Hematopoietic multipotent progenitor cell treated with erythropoietin and hydrocortisone succinate and interleukin-3 and kit ligand, for 8 days (in vitro differentiated cells): ENCODE measurements at regions not wholly inside any gene's neighbourhood (a gene's known extent, or its start where the extent isn't known, plus 50 kb on each side); places are given as distances from the start of the nearest gene placed in this dataset.

Source experiments
- DNase-seq: peaks from one replicate; pipeline ENCODE4 v3.0.0-alpha.2; 2015

DNA sequence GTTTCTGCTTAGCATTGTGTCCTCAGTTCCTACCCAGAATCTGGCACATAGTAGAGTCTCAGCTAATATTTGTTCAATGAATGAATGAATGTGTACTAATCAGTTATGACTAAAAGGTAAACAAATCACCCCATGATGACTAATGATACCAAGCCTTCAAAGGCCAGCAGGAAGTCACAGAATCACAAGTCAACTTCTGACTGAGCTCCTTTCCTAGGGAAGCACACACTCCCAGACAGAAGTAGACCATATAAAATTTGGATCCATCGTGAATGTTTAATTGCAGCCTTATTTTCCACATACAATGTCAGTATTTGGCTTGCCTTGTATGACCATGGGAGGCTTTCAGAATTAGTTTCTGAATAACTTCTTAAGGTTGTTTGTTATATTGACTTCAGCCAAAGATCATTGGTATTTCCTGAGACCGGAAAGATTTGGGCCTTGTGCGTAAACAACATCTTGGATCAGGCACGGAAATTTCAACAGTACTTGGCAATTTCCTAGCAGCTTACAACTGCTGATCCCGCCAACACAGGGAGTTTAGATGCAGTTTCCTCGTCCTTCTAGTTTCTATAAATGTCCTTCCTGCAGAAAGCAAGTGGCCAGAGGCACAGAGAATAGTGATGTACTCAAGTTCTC lies 185.9 kb upstream of the ATP1B1 start:
- no peak for DNase-seq

DNA sequence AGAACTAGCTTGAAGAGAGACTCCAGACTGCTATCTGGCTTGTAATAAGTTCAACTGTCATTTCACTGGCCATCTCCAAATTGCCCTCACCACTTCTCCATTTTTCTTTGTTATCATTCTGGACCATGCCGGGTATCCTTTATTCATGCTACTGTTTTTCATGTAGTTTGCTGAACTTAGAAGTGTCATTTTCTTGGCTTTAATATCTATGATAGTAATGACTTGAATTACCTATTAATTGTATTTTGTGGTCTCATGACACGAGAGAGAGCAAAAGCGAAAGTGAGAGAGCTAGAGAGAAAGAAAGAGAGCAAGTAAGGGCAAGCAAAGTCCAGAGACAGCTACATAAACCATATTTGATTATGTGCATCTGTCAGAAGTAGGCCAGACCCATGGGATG lies 184.9 kb upstream of the ATP1B1 start:
- DNase-seq, result no peak

DNA sequence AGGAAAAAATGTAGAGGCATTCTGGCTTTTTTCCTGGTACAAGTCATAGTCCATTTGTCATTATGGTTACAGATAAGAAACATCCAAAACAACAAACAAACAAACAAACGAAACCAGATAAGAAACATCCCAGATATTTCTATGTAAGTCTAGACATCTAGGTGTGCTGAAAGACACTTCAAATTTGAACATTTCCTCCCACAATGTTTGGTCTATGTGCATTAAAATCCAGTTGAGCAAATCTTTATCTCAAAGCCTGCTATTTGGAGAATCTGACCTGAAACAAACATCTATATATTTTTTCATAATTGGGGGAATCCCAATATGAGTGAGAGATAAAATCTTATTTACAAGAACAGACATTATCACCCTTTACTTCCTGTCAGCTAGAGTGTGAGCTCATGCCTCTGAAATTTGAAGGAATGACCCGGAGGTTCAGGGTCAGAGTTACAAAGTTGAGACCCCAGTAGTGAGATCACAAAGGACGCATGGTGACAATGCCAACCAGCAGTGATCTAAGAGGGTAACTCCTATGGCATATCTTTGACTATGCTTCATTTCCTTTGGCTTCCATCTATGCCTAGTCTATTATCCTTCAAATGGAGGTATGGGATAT lies 182.9 kb upstream of the ATP1B1 start:
- no peak for DNase-seq

DNA sequence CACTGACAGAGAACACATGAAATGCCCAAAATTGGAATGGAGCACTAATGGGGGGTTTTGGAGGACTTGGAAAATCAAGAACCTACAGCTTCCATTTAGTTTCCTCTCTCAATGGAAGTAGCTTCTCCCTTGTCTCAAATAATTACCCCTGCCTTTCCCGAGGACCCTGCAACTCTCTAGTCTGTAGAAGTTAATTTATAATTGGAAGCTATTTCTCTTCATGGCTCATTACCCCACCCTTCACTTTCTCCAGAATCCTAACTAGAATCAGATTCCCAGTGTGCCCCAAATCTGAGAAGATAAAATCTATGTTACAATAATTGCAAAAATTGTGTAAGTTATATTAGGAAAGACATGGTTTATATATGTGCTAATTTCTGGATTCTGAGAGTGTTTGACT lies 181.5 kb upstream of the ATP1B1 start:
- no peak for DNase-seq

DNA sequence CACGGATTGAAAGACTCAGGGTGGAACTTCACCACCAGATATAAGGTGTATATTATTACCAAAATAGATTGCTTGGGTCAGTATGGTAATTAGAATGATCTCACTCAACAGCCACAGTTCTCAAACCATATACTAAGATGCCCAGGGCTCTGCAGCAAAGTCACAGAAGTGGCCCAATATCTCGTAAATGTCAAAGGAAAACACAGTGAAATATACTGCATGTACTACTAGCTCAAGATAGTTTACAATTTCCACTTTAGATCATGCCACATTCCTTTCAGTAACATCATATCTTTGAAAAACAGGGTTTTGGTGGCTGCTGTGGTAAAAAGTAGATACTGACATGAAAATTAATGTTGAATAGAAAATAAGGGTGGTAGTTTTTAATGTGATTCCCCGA lies 180.3 kb upstream of the ATP1B1 start:
- DNase-seq, result no peak

DNA sequence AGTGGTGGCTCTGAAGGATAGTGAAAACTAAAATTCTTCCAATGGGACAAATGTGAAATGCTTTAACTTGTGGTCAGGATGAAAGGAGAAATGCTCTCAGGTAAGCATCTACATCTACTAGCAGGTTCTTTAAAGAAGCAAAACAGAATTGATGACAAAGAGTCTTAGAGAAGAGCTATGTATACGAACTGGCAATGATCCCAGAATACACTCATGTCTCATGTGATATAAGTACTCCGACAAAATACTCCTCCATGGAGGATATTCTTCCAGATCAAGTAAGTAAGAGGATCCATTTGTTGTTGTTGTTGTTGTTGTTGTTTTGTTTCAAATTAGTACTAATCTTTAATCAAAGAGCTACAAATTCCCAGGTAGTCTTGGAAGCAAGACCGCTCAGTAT lies 174.0 kb upstream of the ATP1B1 start:
- DNase-seq, result no peak

DNA sequence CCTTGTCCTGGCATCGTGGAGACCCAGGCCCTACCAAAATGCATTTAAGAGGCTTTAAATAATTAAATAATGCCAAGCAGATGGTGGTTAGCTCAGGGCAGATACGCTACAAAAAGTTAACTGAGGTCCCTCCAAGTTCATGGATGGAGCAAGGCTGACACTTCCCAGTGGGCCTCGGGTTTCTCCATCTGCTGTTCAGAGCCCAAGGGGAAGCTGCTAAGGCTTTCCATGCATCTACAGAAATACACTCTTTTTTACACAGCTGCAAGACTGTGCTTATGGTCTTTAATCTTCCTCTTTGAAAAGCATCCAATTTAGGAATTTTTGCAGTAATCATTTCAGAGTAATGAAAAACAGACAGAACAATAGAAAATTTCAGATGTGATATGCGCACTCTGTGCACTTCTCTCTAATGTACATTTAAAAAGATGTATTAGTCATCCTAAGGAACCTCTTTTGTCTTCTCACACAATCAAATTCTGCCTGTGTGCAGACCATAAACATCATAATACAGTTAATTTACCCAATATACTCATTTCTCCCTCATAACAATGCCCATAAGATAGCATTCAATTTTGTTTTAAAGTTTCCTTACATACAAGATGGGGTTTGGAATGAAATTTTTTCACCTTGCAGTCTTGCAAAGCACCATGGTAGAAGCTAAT lies 173.2 kb upstream of the ATP1B1 start:
- no peak for DNase-seq

DNA sequence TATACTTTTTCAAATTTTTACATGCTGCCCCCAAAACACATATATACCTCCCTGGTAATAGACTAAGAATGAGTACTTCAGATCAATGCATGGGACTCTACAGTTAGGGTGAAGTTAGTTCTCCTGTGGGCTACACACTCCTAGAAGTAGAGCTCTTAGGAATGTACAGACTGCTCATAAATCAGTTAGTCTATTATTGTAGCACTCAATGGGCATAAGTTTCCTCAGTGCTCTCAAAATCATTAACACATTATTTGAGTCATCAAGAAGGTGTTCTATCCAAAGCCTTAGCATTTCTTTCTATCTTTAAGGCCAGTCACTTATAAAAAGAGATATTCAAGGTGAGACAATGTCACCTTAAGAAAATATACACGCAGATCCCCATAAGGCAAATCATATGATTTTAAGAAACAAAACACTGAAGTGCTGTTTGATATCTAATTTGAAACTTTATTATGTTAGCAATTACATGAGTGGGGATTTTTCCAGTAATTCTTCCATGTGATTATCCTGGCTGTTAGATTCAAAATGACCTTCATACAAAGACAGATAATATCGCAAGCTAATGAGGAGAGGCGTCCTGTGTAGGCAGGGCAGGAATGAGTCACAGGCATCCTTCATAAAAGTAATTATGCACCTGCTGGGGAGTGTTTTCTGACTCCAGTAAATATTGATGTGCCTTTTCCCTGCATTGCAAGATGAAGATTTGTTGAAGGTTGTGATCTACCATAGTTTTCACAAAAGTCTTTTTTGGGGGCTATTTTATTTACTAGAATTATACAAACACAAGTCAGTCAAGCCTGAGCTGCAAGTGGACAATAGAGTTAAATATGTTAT lies 167.2 kb upstream of the ATP1B1 start:
- no peak for DNase-seq

DNA sequence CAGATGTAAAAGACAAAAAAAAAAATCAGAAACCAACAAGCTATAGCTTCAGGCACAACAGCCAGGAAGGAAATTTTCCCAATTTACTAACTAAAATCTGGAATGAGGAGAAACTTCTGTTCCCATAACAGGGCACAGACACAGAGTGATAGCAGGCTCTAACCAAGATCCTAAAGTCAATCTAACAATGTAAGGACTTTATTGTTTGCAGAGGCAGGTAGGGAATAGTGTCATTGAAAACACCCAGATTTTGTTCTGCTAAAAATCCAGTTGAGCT lies 166.6 kb upstream of the ATP1B1 start:
- no peak for DNase-seq

DNA sequence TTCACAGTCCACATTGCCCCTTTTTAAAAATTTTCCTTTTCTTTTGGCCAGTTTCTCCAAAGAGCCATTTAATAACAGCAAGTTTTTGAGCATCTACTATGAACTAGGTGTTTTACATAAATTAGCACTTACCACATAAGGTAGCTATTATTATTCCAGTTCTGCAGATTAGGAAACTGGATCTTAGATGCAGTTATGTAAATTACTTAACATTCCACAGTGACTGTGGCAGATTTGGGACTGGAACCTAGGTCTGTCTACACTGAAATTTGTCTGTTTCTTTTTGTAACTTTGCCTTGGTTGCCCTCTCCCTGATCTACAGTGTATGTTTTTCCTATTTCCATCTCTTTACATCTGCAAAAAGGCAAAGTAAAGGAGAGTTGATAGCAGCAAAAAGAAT lies 164.8 kb upstream of the ATP1B1 start:
- DNase-seq, result no peak

DNA sequence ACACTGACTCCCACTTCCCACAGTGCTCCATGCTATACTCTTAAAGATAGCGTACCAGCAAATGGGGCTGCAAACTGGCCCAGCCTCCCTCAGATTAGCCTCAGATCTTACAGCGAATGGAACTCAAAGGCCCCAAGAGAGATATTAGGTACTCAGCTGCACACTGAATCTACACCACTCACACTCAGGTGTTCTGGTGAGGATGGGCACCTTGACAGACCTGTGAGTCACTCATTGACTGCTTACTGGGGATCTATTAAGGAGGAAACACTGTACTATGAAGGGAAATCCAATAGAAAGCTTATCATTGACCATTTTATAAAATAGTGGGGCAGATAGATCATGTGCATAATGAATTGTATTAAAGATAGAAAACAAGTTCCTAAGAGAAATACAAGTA lies 164.3 kb upstream of the ATP1B1 start:
- no peak for DNase-seq

DNA sequence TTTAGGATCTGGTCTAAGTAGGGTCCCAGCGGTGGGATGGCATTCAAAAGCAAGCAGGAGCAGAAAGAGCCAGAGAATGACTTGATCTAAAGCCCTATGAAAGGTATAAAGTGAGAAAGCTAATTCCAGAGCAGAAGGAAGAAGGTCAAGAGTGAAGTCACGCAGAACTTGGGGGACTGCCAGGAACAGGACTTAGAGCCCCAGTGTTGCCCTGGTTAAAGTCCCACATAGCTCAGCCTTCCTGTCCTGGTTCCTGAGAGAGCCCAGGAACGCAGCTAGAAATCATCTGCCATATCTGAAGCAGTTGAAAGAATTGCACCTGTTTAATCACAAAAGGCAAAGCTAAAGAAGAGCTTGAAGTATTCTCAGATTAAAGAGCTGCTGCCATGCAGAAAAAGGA lies 160.6 kb upstream of the ATP1B1 start:
- no peak for DNase-seq

DNA sequence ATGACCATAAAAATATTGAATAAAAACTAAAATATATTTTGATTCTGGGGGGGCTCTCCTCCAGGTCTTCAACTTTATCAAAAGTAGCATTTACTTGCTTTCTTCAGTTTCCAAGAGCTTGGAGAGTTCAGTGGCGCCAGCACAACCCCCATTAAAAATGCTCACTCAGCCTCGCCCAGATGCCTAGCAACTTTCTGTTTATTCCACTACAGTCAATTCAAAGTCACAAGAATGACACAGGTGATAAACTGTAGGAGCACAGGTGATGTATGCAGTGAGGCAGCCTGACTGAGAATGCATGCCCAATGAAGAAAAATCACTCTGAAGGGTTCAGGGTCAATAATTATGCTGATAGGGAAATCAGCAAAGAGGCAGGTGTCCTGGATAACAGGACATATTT lies 159.4 kb upstream of the ATP1B1 start:
- DNase-seq, result no peak

DNA sequence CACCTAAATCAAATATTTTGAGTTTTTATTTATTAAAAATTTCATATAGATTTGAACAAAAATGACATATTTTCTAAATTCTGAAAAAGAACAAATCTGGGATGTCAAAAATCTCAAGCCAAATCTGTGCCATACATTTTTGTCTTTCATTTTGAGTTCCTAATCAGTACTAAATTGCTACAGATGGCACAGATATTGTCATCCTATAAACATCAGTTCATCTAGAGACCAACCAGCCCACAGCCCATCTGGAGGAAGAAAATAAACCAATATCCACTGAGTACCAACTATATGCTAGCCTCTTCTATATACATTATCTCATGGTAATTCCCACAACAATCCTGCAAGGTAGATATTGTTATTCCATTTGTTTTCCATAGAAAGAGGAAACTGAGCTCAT lies 156.8 kb upstream of the ATP1B1 start:
- DNase-seq, result no peak

DNA sequence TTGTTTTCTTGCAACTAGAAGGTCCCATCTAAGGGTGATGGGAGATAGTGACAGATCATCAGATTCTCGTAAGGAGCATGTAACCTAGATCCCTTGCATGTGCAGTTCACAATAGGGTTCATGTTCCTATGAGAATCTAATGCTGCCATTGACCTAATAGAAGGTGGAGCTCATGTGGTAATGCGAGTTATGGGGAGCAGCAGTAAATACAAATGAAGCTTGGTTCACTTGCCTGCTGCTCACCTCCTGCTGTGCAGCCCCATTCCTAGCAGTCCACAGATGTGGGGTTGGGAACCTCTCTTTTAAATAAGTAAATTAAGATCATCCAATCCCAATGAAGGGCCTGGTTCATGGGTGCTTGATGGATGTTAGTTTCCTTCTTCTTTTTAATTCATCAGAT lies 148.7 kb upstream of the ATP1B1 start:
- DNase-seq, result no peak

DNA sequence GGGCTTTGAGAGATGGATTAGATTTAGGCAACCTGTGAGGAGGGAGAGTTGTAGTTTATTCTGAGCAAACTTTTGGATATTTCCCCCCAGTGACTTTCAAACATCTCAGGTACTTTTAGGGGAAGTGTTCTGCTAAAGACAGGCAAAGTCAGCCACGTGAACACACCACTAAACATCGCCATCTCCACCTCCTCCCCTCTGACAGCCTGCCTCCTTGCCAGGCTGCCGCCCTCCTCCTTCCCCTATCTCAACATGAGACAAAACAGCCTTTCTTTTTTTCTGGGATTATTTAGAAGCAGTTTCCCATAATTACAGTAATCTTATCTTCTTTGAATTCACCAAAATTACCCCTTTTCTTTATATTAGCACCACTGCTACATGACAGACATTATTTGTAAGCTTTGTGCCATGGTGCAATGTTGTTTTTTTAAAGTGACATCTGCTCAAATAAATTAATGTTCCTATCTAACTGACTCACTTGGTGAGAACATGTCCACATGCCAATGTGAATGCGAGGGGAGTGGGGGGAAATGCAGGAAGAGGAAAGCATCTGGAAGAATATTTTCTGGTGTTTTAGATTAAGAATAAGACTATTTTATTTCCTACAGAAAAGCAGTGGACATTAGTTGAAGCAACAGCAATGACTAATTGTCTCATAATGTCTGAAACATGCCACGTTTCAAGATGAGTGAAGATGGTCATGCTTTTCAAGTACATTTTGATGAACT lies 147.8 kb upstream of the ATP1B1 start:
- no peak for DNase-seq

DNA sequence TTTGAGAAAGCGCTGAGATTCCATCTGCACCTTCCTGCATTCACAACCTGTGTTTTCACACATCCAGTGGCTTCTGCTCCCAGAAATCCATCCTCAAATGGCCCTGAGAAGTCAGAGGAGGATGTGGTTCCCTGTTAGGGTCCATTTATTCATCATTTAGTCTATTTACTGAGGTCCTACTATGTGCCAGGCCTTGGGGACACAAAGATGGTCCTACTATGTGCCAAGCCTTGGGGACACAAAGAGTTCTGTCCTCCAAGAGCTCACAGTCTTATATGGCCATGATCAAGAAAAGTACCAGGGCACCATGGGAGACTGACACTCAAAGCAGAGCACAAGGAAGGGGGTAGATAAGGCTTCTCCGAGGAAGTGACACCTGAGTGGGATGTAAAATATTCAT lies 147.1 kb upstream of the ATP1B1 start:
- no peak for DNase-seq

DNA sequence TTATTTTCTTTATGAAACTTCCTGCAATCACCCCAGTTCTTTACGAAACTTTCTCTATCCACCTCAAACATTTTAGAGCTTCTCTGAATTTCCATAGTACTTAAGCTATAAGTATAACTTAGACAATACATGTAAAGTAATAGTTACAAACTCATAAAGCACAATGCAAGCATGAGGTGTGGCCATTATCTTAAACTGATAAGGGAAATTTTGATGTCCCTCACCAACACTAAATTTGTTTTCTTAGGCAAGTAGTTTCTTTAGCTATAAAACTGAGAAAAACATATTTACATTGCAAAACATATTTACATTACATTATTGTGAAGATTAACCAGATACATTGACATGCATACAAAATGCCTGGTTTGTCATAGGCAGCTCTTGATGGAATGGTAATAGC lies 146.4 kb upstream of the ATP1B1 start:
- DNase-seq, result no peak

DNA sequence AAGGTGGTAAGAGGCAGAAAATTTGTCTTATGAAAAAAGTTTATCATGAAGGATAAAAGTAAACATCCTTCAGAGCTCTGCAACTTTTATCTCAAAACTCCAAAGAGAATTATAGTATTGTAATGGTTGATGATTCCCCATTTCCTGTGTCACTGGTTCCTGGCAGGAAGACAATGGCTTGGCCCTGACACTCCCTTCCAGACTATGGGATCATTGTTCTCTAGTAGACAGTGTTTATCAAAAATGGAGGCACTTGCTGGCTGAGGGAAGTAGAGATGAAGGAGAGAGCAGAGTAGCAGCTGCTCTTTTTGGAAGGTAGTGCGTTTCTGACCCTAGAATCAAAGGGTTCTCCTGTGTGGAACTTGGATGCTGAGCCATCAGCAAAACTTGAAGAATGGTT lies 145.9 kb upstream of the ATP1B1 start:
- no peak for DNase-seq

DNA sequence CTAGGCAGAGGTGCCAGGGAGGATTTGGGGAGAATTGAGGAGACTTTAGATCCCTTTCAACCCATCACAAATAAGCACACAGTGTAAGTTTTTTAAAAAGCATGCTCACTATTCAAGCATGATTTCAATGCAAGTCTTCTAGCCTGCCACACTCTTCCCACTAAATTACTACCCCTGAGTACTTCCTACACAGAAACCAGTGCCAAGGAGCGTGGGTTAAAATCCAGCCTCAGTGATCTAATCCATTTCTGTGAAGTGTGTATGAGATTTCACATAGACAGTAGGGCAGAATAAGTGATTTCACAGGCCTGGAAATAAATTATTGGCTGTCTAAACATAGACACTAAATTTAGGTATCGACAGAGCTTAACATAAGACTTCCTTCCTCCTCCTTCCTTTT lies 142.9 kb upstream of the ATP1B1 start:
- no peak for DNase-seq

DNA sequence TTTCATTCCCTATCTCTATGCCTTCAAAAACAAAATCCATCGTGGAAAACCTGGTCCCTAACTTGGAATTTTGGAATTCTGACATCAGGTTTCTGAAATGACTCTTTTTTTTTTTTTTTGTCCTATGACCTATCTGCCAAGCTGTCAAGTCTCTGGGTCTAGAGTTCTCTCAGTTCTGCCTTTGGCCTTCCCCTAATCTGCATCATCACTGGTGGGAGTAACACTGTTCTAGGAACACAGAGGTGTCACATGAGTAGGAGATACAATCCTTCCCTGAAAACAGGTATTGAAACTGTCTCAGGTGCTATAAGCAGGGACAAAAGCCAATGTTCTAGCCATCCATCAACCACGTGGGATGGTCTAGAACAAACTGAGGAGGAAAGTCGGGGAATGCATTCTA lies 142.0 kb upstream of the ATP1B1 start:
- no peak for DNase-seq

DNA sequence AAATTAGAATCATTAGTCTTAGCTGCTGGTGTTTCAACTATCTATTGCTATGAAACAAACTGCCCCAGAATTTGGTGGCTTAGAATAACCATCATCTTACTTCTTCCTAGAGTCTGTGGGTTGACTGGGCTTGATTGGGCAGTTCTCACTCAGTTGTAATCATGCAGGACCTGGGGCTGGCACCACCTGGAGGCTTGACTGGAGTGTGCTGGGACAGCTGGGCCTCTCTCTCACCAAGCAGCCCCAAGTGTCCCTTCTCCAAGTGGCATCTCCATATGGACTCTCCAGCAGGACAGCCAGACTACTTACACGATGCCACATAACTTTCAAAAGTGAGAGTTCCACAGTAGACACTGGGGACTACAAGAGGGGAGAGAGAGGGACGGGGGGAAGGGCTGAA lies 140.3 kb upstream of the ATP1B1 start:
- no peak for DNase-seq

DNA sequence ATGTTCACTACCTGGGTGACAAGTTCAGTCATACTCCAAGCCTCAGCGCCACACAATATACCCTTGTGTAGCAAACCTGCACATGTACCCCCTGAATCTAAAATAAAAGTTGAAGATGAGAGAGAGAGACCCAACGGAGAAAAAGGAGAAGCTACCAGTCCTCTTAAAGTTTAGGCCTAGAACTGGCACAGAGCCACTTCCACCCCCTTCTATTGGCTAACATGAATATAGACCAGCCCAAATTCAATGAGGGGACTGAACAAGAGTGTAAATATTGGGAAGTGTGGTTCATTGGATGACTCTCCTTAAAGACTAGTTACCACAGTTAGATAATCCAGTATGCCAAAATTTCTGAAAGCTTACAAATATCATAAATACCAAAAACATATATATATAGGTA lies 139.9 kb upstream of the ATP1B1 start:
- DNase-seq, result no peak
